ENCODE measurements at regions not wholly inside any gene's neighbourhood (a gene's known extent, or its start where the extent isn't known, plus 50 kb on each side); places are given as distances from the start of the nearest gene placed in this dataset.
"Not testable (repeated sequence)": the region's sequence is repeated elsewhere in the genome, so short reads cannot be mapped to it uniquely, and the experiment has no call there.

GRCh38 chr5:34096033-34096432, 53.0 kb upstream of the C1QTNF3 start:
- not testable (repeated sequence) for DNase-seq

DNA sequence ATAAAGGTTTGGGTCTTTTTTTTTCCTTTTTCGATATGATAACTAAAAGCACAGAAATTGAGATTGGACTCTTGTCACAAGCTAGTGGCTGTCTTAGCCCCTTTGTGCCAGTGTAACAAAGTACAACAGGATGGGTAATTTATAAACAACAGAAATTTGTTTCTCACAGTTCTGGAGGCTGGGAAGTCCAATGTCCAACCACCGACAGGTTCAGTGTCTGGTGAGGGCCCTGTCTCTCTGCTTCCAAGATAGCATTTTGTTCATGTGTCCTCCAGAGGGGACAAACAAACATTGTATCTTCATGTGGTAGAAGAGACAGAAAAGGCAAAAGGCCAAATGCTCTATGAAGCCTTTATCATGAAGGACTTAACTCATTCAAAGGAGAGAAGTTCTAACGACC, 56.9 kb upstream of the C1QTNF3 start:
- not testable (repeated sequence) for DNase-seq

DNA sequence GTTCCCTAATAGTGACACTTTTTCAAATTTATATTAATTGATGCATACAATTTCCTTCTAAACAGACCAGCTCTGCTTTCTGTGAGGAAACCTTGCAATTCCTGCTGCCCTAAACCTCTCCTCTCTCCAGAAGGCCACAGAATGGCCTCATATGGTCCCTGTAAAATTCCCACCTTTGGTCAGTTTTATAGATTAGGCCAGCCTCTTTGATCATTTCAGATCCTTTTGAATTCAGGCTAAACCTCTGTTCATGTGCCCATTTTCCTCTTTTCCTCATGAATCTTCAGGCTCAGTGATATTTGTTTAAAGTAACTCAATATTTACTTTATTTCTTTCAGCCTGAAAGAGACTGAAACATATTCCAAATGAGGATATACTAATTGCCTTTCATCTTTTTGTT, 58.6 kb upstream of the C1QTNF3 start:
- not testable (repeated sequence) for DNase-seq

DNA sequence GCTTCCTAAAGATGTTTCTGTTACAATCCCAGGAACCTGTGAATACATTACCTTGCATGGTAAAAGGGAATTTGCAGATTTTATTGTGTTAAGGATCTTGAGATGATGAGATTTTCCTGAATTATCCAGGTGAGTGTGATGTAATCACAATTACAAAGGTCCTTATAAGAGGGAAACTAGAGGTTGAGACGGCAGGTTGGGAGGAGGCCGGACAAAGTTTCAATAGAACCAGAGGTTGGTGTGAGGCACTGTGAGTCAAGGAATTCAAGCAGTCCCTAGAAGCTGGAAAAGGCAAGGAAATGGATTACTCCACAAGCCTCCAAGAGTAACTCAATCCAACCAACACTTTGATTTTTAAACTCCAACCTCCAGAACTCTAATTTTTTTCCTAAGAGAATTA, 65.9 kb upstream of the C1QTNF3 start:
- DNase-seq: not testable (repeated sequence)

DNA sequence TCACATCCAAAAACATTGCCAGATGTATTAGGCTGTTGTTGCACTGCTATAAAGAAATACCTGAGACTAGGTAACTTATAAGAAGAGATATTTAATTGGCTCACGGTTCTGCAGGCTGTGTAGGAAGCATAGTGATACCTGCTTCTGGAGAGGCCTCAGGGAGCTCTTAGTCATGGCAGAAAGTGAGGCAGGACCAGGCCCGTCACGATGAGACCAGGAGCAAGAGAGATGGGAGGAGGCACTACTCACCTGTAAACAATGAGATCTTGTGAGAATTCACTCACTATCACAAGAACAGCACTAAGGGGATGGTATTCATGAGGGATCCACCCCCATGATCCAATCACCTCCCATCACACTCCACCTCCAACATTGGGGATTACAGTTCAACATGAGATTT, 81.3 kb upstream of the C1QTNF3 start:
- not testable (repeated sequence) for DNase-seq

DNA sequence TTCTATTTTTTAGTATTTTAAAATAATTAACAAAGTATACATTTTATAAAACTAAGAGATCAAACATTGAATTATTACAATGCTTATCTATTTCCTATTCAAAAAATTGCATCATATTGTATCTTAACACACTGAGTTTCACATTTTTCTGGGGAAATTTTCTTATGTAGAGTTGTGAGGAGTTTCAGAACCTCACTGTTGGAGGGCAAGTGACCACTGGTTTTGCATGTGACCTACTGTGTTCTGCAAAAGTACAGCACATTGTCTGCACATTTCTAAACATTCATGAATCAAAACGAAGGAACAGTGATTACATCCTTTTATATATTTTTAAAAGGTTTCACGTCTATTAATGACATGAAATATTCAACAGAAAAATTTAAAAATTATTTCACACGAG, 82.3 kb upstream of the C1QTNF3 start:
- not testable (repeated sequence) for DNase-seq

DNA sequence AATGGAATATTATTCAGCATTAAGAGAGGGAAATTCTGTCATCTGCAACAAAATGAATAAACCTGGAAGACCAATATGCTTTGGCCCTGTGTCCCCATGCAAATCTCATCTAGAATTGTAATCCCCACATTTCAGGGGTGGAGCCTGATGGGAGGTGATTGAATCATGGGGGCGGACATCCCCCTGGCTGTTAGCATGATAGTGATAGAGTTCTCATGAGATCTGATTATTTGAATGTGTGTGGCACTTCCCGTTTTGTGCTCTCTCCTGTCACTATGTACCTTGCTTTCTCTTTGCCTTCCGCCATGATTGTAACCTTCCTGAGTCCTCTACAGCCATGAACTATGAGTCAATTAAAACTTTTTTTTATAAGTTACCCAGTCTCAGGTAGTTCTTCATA, 83.7 kb upstream of the C1QTNF3 start:
- not testable (repeated sequence) for DNase-seq

- DNase-seq: not testable (repeated sequence)
These were observed 84.8 kb upstream of the C1QTNF3 start for GRCh38 chr5:34127818-34128217.

GRCh38 chr5:34128890-34129289, 85.9 kb upstream of the C1QTNF3 start:
- not testable (repeated sequence) for DNase-seq

- DNase-seq: peak; percentile 45
These were observed 112.0 kb upstream of the C1QTNF3 start for GRCh38 chr5:34154988-34155387.

DNA sequence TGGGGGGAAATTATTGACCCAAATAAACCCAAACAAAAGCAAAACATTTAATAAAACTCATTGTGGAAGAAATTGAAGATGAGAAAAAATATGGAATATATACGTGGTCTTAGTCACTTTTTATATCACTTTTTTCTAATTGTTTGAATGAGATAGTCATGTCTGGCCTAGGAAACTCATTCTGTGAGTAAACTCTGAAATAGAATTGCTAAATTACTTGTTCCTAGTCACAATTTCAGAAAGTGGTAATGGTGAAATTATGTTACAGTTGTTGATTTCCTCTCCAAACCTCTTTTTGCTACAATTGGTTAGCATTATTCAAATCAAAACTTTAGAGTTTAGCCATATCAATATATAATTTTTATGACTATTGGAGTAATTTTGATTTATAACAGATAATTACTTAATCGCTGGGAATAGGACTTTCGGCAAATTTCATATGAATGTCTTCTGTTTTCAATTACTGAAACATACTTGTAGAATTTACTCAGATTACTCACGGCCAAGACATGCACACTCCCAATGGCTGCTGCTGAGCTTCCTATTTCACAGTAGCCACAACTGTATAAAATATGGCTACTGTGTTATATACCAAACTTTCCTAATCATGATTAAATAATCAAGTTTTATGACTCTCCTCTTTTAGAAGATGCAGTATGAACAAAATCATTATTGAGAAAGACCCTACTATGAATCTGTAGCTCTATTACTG, 113.8 kb upstream of the C1QTNF3 start:
- DNase-seq: not testable (repeated sequence)

- not testable (repeated sequence) for DNase-seq
These were observed 117.9 kb upstream of the C1QTNF3 start for GRCh38 chr5:34160904-34161303.

DNA sequence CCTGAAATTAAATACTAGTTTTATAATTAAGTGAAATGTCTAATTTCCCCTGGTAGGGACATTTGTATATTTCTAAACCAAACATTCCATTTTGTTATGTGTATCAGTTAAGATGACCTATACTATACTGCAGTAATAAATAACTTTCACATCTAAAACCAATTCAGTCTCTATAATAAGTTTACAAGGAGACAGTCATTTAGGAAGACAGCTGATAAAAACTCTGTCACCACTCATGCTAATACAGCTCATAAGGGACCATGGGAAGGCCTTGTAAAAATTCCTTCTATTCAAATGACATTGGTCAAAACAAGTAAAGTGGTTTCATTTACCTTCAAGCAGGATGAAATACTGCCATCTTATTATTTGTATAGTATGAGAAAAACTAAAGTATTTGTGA, 128.4 kb upstream of the C1QTNF3 start:
- not testable (repeated sequence) for DNase-seq

- not testable (repeated sequence) for DNase-seq
These were observed 136.6 kb upstream of the C1QTNF3 start for GRCh38 chr5:34179453-34180190.

GRCh38 chr5:34180225-34180624, 137.2 kb upstream of the C1QTNF3 start:
- not testable (repeated sequence) for DNase-seq

DNA sequence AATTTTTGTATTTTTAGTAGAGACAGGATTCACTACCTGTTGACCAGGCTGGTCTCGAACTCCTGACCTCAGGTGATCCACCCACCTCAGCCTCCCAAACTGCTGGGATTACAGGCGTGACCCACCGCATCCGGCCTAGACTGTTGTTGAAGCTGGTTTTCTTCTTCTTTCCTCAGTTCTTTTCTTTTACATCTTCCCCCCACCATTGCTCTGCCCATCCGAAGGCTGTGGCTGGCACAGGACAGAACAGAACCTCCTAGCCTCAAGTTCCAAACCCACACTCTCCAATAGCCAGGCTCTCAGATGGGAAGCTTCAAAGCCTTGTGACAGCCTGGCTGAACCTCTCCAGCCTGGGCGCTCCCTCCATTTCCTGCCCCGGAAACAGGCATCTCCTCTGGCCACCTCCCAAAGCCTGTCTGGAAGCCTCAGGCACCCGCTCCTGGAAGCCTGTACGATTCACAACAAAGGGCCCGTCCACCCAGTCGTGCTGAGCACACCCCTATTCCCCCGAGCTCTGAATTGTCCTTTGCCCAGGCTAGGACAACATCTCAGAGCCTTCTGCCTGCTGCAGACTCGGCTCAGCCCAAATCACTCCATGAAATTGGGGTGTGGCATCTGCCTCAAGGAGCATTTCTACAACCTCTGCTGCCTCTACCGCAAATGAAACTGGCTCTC, 138.1 kb upstream of the C1QTNF3 start:
- not testable (repeated sequence) for DNase-seq

GRCh38 chr5:34185005-34185404, 142.0 kb upstream of the C1QTNF3 start:
- not testable (repeated sequence) for DNase-seq

- DNase-seq: not testable (repeated sequence)
These were observed 142.6 kb upstream of the C1QTNF3 start for GRCh38 chr5:34185572-34185971.

DNA sequence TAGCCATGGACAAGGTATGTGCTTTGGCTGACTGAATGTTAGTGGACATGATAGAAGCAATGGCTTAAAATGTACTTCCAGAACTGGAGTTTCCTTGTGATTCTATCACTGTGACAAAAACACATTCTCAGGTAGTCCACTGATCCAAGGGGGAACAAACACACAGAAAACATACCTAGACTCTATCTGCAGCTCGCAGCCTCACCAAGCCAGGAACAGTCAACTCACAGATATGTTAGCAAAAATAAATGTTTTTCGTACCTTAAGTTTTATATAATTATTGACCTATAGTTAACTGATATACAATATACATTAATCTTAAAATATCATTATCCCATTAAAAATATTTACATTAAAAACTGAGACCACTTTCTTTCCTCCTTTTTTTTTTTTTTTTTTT, 143.1 kb upstream of the C1QTNF3 start:
- DNase-seq: not testable (repeated sequence)

- DNase-seq: not testable (repeated sequence)
These were observed 143.9 kb upstream of the C1QTNF3 start for GRCh38 chr5:34186865-34187264.

DNA sequence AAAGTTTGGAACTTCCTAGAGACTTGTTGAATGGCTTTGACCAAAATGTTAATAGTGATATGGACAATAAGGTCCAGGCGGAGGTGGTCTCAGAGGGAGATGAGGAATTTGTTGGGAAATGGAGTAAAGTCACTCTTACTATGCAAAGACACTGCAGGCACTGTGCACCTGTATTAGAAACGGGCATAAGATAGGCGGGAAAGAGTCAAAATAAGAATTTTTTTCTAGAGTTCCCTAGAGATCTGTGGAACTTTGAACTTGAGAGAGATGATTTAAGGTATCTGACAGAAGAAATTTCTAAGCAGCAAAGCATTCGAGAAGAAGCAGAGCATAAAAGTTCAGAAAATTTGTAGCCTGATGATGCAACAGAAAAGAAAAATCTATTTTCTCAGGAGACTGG, 144.4 kb upstream of the C1QTNF3 start:
- not testable (repeated sequence) for DNase-seq

DNA sequence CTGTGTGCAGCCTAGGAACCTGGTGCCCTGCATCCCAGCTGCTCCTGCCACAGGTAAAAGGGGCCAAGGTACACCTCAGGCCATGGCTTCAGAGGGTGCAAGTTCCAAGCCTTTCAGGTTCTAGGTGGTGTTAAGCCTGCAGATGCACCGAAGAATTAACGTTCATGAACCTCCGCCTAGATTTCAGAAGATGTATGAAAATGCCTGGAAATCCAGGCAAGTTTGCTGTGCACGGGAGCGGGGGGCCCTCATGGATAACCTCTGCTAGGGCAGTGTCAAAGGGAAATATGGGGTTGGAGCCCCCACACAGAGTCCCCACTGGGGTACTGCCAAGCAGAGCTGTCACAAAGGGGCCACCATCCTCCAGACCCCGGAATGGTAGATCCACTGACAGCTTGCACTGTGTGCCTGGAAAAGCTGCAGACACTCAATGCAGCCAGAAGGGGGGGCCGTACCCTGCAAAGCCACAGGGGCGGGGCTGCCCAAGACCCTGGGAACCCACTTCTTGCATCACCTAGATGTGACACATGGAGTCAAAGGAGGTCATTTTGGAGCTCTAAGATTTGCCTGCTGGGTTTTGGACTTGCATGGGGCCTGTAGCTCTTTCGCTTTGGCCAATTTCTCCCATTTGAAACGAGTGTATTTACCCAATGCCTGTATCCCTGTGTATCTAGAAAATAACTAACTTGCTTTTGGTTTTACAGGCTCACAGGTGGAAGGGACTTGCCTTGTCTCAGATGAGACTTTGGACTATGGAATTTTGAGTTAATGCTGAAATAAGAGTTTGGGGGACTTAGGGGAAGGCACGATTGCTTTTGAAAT, 145.2 kb upstream of the C1QTNF3 start:
- not testable (repeated sequence) for DNase-seq

DNA sequence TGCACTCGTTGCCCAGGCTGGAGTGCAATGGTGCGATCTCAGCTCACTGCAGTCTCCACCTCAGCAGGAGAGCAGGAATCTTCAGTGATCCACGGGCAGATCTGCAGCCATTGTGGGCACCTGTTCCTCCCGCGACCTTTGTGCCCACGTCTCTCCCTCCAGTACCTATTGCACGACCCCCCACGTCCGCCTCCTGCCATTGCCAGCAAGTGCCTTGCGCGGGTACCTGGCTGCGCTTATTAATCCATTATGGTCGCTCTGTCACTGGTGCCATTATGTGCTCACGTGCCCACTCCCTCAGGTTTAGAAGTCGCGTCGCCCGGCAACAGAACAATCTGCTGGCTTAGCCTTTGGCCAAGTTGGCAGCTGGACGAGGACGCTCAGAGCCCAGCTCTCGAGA, 146.2 kb upstream of the C1QTNF3 start:
- DNase-seq: not testable (repeated sequence)

Measured in NCI-H82 (cell line).